ENCODE measurements at regions not wholly inside any gene's neighbourhood (a gene's known extent, or its start where the extent isn't known, plus 50 kb on each side); places are given as distances from the start of the nearest gene placed in this dataset.

GRCh38 chr9:80208696-80209095, 636.9 kb downstream of the TLE4 start:
- TF ChIP-seq EZH2 (IDR thresholded peaks at IDR 0.05) (no peak), FOXP2 (optimal IDR thresholded peaks at IDR 0.05; ENCODE audit: control extremely low read depth, extremely low read length, insufficient read depth) (no peak), POLR2AphosphoS5 (IDR thresholded peaks at IDR 0.05; ENCODE audit: borderline replicate concordance, low read depth, low read length) (no peak)
